GM12878 (cell line): ENCODE measurements at regions not wholly inside any gene's neighbourhood (a gene's known extent, or its start where the extent isn't known, plus 50 kb on each side); places are given as distances from the start of the nearest gene placed in this dataset.
A peak's percentile ranks its signal among the peaks of the same experiment; 100 is the strongest.

Experiments used
- ATAC-seq: fragments of 200-7000 bp; cut with Tn5 transposase; 3 replicates; pipeline ENCODE4 v1.9.1; 2020; ENCODE audit warnings: mild to moderate bottlenecking, moderate library complexity
- BruUV-seq: library from RNA; stranded (reverse); fragments of 400-500 nt; replicated peaks from 2 replicates; lab custom pipeline; 2021; lab: Mats Ljungman, UMichigan
- CTCF ChIA-PET: fragments of 300-600 bp; sonication (Branson Sonifier 250); formaldehyde crosslinking; extraction: SDS; loops from one replicate; lab custom pipeline; 2021; ENCODE audit warnings: inconsistent platforms; lab: Yijun Ruan, JAX
- POLR2A ChIA-PET: fragments of 350-600 bp; formaldehyde crosslinking; extraction: SDS; loops from one replicate; lab custom pipeline; 2021; ENCODE audit warnings: inconsistent platforms; lab: Charles Lee
- RAD21 ChIA-PET: fragments of 300-600 bp; sonication (Branson Sonifier 250); formaldehyde crosslinking; loops from one replicate; lab custom pipeline; 2023; ENCODE audit warnings: antibody characterized with exemption; ENCODE audit not compliant: unreplicated experiment; lab: Charles Lee
- SMC1A ChIA-PET: fragments of 300-600 bp; sonication (Branson Sonifier 250); formaldehyde crosslinking; loops from one replicate; lab custom pipeline; 2023; ENCODE audit not compliant: unreplicated experiment, uncharacterized antibody; lab: Charles Lee
- DNase-seq: peaks from one replicate; pipeline ENCODE4 v3.0.0-alpha.2; 2011; ENCODE audit warnings: low read depth, low spot score
- FAIRE-seq: peaks from 3 replicates; lab custom pipeline; 2011; peaks lifted over from hg19 to GRCh38; lab: Jason Lieb, UNC
- H2AFZ ChIP-seq: 2 replicates; pipeline ENCODE4 v1.6.0; 2011; ENCODE audit warnings: low read depth, low read length, control low read depth; ENCODE audit not compliant: control insufficient read depth
- H3K27ac ChIP-seq: 2 replicates; pipeline ENCODE4 v1.5.1; 2011; ENCODE audit warnings: control low read depth; ENCODE audit not compliant: control insufficient read depth, insufficient read depth
- H3K27me3 ChIP-seq, 2 experiments: replicated peaks in 1 of 2; 2 replicates each; pipeline versions ENCODE4 v1.6.0 to v1.6.1; 2011; ENCODE audit warnings: low read length in 1 of 2; ENCODE audit not compliant: control insufficient read depth in 2 of 2, insufficient read depth in 2 of 2
- H3K36me3 ChIP-seq, 2 experiments: 2 replicates each; pipeline ENCODE4 v1.5.1; 2011; ENCODE audit warnings: low read length in 1 of 2; ENCODE audit not compliant: control insufficient read depth in 2 of 2, insufficient read depth in 2 of 2
- H3K4me1 ChIP-seq: 2 replicates; pipeline ENCODE4 v1.6.1; 2011; ENCODE audit warnings: mild to moderate bottlenecking, low read length, moderate library complexity, mixed read lengths; ENCODE audit not compliant: control insufficient read depth, insufficient read depth
- H3K4me2 ChIP-seq: 2 replicates; pipeline ENCODE4 v1.6.0; 2011; ENCODE audit warnings: control low read depth; ENCODE audit not compliant: control insufficient read depth, insufficient read depth
- H3K4me3 ChIP-seq: fragments of 200-600 bp; sonication (generic); 2 replicates; pipeline ENCODE4 v1.5.1; 2016
- H3K79me2 ChIP-seq: 2 replicates; pipeline ENCODE4 v1.6.0; 2011; ENCODE audit warnings: low read length; ENCODE audit not compliant: control insufficient read depth, insufficient read depth
- H3K9ac ChIP-seq: 2 replicates; pipeline ENCODE4 v1.8.0; 2011; ENCODE audit warnings: low read length, control low read depth, mixed read lengths; ENCODE audit not compliant: control insufficient read depth, insufficient read depth
- H3K9me3 ChIP-seq: replicated peaks from 3 replicates; pipeline ENCODE4 v1.5.1; 2011; ENCODE audit warnings: mild to moderate bottlenecking, low read length; ENCODE audit not compliant: control insufficient read depth, insufficient read depth
- H4K20me1 ChIP-seq: 2 replicates; pipeline ENCODE4 v1.6.0; 2011; ENCODE audit not compliant: control insufficient read depth, insufficient read depth
- BMI1 ChIP-seq: fragments of 450-650 bp; IDR thresholded peaks from 2 replicates; pipeline ENCODE4 v1.6.1; 2016; ENCODE audit warnings: mild to moderate bottlenecking, moderate library complexity, borderline replicate concordance
- ETV6 ChIP-seq, 2 experiments: fragments of 450-650 bp in 1 of 2; IDR thresholded peaks in 1 of 2; conservative IDR thresholded peaks in 1 of 2; 2 replicates each; pipeline ENCODE4 v1.6.1; 2014; ENCODE audit warnings: antibody characterized with exemption in 1 of 2, borderline replicate concordance in 1 of 2, low read depth in 1 of 2, mild to moderate bottlenecking in 1 of 2, moderate library complexity in 1 of 2
- HDGF ChIP-seq: fragments of 450-650 bp; IDR thresholded peaks from 2 replicates; pipeline ENCODE4 v1.6.1; 2016; ENCODE audit warnings: antibody characterized with exemption
- IKZF2 ChIP-seq, 2 experiments: fragments of 450-650 bp; IDR thresholded peaks; 2 replicates each; pipeline ENCODE4 v1.6.1; 2017; ENCODE audit warnings: mild to moderate bottlenecking in 2 of 2, moderate library complexity in 2 of 2
- MTA2 ChIP-seq: fragments of 450-650 bp; IDR thresholded peaks from 2 replicates; pipeline ENCODE4 v1.6.1; 2016; ENCODE audit warnings: low read depth, mild to moderate bottlenecking, moderate library complexity
- NBN ChIP-seq: fragments of 450-650 bp; IDR thresholded peaks from 2 replicates; pipeline ENCODE4 v1.6.1; 2016
- NFIC ChIP-seq: IDR thresholded peaks from 2 replicates; pipeline ENCODE4 v1.6.1; 2012; ENCODE audit warnings: low read depth, mild to moderate bottlenecking, inconsistent platforms, low read length, moderate library complexity
- NR2C2 ChIP-seq: IDR thresholded peaks from 2 replicates; pipeline ENCODE4 v1.6.1; 2011; ENCODE audit warnings: borderline replicate concordance, low read depth; ENCODE audit not compliant: control insufficient read depth, insufficient read length
- PAX5 ChIP-seq: IDR thresholded peaks from 2 replicates; pipeline ENCODE4 v1.6.1; 2011; ENCODE audit warnings: low read depth, low read length, borderline replicate concordance
- RUNX3 ChIP-seq: IDR thresholded peaks from 2 replicates; pipeline ENCODE4 v1.6.1; 2012; ENCODE audit warnings: low read length, inconsistent platforms
- SMAD5 ChIP-seq: IDR thresholded peaks from 2 replicates; pipeline ENCODE4 v1.6.1; 2016; ENCODE audit warnings: antibody characterized with exemption, low read depth
- SREBF2 ChIP-seq: IDR thresholded peaks from 2 replicates; pipeline ENCODE4 v1.6.1; 2012; ENCODE audit warnings: mild to moderate bottlenecking, low read length
- SUPT20H ChIP-seq: IDR thresholded peaks from 2 replicates; pipeline ENCODE4 v1.6.1; 2011; ENCODE audit warnings: low read depth, mild to moderate bottlenecking, low read length, moderate library complexity, borderline replicate concordance; ENCODE audit not compliant: control insufficient read depth
- YY1 ChIP-seq: IDR thresholded peaks from 2 replicates; pipeline ENCODE4 v1.6.1; 2011; ENCODE audit warnings: low read depth, mild to moderate bottlenecking, low read length
- ZNF622 ChIP-seq: fragments of 450-650 bp; IDR thresholded peaks from 2 replicates; pipeline ENCODE4 v1.6.1; 2017; ENCODE audit warnings: mild to moderate bottlenecking, inconsistent platforms
- ZSCAN29 ChIP-seq: fragments of 450-650 bp; IDR thresholded peaks from 2 replicates; pipeline ENCODE4 v1.6.1; 2017; ENCODE audit warnings: mild to moderate bottlenecking, moderate library complexity
- WGBS: methylation state at CpG from one replicate; pipeline ENCODE4 v1.1.6; 2016; ENCODE audit warnings: low lambda C conversion rate; ENCODE audit not compliant: insufficient replicate concordance, insufficient coverage; ENCODE audit errors: missing lambda C conversion rate; 5-methylcytosine and 5-hydroxymethylcytosine counted together
- in situ Hi-C: fragments of 300-500 bp; cut with MboI; formaldehyde crosslinking; loops from 9 replicates; pipeline ENCODE4 v1.14.3; 2018; ENCODE audit warnings: mixed read lengths
- intact Hi-C: fragments of 100-400 bp; cut with micrococcal nuclease; formaldehyde crosslinking; loops from one replicate; pipeline ENCODE4 v1.14.2; 2022; ENCODE audit not compliant: unreplicated experiment
- TF ChIP-seq, protein P1 (sequence below): IDR thresholded peaks from 2 replicates; pipeline ENCODE4 v1.6.1; 2012; ENCODE audit warnings: low read depth, low read length, improper control_type of control experiment
- TF ChIP-seq, protein P2 (sequence below): fragments of 450-650 bp; IDR thresholded peaks from 2 replicates; pipeline ENCODE4 v1.6.1; 2017; ENCODE audit warnings: mild to moderate bottlenecking, low read depth, inconsistent platforms; ENCODE audit not compliant: poor library complexity, severe bottlenecking
- TF ChIP-seq, protein P3 (sequence below): fragments of 450-650 bp; IDR thresholded peaks from 2 replicates; pipeline ENCODE4 v1.6.1; 2018; ENCODE audit warnings: mild to moderate bottlenecking, low read depth, moderate library complexity; ENCODE audit not compliant: partially characterized antibody

DNA sequence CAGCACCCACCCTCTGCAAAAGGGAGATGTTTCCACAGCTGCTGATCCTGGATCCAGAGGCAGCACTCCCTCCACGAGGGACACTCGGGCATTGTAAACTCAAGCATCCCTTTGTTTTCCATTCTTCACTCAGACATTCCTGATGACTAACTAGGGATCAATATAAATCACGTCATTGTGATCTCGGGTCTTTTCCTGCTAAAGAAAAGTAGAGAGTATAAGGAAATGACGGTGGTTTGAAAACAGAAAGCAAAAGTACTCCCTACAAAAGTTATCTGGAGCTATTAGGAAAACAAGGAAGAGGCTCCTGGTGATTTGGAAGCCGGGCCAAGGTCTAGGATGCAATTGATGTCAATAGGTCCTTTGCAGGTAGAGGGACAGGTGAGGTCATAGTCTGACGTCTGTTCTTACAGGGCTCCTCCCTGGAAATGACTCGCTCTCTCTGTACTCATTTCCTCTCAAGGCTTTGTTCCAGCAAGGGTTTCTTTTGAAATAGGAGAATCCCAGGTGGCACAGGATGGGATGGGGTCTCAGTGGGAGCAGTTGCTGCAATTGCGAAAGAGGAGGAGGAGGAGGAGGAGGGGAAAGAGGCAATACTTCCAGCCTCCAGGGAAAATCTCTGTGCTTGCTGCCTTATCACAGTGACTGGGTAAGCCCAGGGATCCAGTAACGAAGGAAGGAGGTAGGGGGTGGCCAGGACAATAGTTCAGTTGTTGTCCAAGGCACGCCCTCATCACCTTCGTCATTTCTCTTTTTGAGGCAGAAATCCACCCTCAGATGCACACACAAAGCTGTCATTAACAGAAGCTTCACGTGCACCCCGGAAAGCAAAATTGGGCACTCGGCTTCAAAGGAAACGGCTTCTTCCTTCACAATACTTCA lies 222.8 kb downstream of the LY86 start:
- RAD21 ChIA-PET = interaction anchor here (0.8 to 4.4 kb wide), 7 partner anchors 9 to 466 kb away, joined by 3 to 29 read pairs (median 4); no protein-coding TSS in a partner anchor
- Histone ChIP-seq H2AFZ (peak overlapping the region; percentile 80), H3K4me3 (peak overlapping the region; percentile 52; the same call in 1 of the 2 replicates), H4K20me1 (no peaks in the 10 kb centered on the region), H3K4me1 (peaks cover 25% of the 10 kb centered on the region), H3K4me2 (peak overlapping the region; percentile 81), H3K36me3 (no peaks in the 10 kb centered on the region), H3K9me3 (no peaks in the 10 kb centered on the region), H3K27me3 (no peaks in the 10 kb centered on the region), H3K79me2 (no peaks in the 10 kb centered on the region), H3K9ac (no peak overlapping the region), H3K27ac (0 out of 2 replicates have a peak overlapping the region, but pooled peaks have one; percentile 15)
- ATAC-seq = peak; percentile 76
- DNase-seq = no peak
- FAIRE-seq = no peak
- SMC1A ChIA-PET = interaction anchor here (0.6 to 3.3 kb wide), 14 partner anchors 9 to 276 kb away, joined by 3 to 31 read pairs (median 4); no protein-coding TSS in a partner anchor
- intact Hi-C loops (no loop called here), in situ Hi-C loops (no loop called here)
- 29% methylated on average over 16 of the region's 16 CpGs for WGBS
- CTCF ChIA-PET = interaction anchor here (0.8 to 4.0 kb wide), 7 partner anchors 11 to 427 kb away, joined by 3 to 16 read pairs (median 3); no protein-coding TSS in a partner anchor
- BruUV-seq = TSS peak; percentile 58
- POLR2A ChIA-PET = interaction anchor here (1.0 to 3.3 kb wide), 5 partner anchors 10 to 17 kb away, joined by 3 to 15 read pairs (median 5); no protein-coding TSS in a partner anchor
- TF ChIP-seq, protein P1, sequence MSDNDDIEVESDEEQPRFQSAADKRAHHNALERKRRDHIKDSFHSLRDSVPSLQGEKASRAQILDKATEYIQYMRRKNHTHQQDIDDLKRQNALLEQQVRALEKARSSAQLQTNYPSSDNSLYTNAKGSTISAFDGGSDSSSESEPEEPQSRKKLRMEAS = 0 out of 2 replicates have a peak, but pooled peaks have one; percentile 16
- TF ChIP-seq NR2C2 (no peak), NBN (0 out of 2 replicates have a peak, but pooled peaks have one; percentile 29), SUPT20H (no peak), ZNF622 (no peak), SREBF2 (no peak), RUNX3 (no peak), HDGF (no peak), SMAD5 (no peak), BMI1 (no peak), ETV6 (conservative IDR thresholded peaks at IDR 0.05 in 1 of 2, IDR thresholded peaks at IDR 0.05 in 1 of 2; ENCODE audit: borderline replicate concordance in 1 of 2, low read depth in 1 of 2) (no peak), IKZF2 (IDR thresholded peaks at IDR 0.05) (peak; percentile 44 to 53; a peak in 3 of 4 replicates), NFIC (no peak), ZSCAN29 (no peak), PAX5 (no peak), MTA2 (0 out of 2 replicates have a peak, but pooled peaks have one; percentile 14), YY1 (no peak)
- TF ChIP-seq, protein P2, sequence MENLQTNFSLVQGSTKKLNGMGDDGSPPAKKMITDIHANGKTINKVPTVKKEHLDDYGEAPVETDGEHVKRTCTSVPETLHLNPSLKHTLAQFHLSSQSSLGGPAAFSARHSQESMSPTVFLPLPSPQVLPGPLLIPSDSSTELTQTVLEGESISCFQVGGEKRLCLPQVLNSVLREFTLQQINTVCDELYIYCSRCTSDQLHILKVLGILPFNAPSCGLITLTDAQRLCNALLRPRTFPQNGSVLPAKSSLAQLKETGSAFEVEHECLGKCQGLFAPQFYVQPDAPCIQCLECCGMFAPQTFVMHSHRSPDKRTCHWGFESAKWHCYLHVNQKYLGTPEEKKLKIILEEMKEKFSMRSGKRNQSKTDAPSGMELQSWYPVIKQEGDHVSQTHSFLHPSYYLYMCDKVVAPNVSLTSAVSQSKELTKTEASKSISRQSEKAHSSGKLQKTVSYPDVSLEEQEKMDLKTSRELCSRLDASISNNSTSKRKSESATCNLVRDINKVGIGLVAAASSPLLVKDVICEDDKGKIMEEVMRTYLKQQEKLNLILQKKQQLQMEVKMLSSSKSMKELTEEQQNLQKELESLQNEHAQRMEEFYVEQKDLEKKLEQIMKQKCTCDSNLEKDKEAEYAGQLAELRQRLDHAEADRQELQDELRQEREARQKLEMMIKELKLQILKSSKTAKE = no peak
- TF ChIP-seq, protein P3, sequence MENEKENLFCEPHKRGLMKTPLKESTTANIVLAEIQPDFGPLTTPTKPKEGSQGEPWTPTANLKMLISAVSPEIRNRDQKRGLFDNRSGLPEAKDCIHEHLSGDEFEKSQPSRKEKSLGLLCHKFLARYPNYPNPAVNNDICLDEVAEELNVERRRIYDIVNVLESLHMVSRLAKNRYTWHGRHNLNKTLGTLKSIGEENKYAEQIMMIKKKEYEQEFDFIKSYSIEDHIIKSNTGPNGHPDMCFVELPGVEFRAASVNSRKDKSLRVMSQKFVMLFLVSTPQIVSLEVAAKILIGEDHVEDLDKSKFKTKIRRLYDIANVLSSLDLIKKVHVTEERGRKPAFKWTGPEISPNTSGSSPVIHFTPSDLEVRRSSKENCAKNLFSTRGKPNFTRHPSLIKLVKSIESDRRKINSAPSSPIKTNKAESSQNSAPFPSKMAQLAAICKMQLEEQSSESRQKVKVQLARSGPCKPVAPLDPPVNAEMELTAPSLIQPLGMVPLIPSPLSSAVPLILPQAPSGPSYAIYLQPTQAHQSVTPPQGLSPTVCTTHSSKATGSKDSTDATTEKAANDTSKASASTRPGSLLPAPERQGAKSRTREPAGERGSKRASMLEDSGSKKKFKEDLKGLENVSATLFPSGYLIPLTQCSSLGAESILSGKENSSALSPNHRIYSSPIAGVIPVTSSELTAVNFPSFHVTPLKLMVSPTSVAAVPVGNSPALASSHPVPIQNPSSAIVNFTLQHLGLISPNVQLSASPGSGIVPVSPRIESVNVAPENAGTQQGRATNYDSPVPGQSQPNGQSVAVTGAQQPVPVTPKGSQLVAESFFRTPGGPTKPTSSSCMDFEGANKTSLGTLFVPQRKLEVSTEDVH = no peak
